ENCODE measurements at regions not wholly inside any gene's neighbourhood (a gene's known extent, or its start where the extent isn't known, plus 50 kb on each side); places are given as distances from the start of the nearest gene placed in this dataset.

DNA sequence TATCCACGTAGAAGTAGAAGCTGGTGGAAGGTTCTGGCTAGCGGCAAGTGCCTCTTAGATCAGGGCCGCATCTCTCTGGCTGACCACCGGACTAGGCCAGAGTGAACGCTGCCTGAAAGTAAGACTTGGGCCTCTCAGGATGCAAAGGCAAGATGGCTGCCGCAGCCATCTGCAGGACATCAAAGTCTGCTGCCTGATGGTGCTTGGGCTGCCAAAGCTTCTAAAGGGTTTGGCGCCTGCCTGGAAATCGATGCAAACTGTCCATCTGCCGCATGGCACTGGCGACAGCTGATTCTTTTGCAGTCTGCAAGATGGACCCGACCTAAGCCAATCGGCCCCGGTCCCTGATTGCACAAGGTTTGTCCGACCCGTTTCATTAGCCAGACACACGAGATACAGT lies 196.7 kb upstream of the TBC1D5 start:
- peaks cover 8% of the 10 kb centered on the region for H3K4me1 Mint-ChIP-seq (ENCODE audit: unreplicated experiment)
- TF ChIP-seq, protein P1, sequence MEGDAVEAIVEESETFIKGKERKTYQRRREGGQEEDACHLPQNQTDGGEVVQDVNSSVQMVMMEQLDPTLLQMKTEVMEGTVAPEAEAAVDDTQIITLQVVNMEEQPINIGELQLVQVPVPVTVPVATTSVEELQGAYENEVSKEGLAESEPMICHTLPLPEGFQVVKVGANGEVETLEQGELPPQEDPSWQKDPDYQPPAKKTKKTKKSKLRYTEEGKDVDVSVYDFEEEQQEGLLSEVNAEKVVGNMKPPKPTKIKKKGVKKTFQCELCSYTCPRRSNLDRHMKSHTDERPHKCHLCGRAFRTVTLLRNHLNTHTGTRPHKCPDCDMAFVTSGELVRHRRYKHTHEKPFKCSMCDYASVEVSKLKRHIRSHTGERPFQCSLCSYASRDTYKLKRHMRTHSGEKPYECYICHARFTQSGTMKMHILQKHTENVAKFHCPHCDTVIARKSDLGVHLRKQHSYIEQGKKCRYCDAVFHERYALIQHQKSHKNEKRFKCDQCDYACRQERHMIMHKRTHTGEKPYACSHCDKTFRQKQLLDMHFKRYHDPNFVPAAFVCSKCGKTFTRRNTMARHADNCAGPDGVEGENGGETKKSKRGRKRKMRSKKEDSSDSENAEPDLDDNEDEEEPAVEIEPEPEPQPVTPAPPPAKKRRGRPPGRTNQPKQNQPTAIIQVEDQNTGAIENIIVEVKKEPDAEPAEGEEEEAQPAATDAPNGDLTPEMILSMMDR (IDR thresholded peaks at IDR 0.05) = no peak
- H3K27ac Mint-ChIP-seq (ENCODE audit: unreplicated experiment) = no peak overlapping the region
- H3K36me3 Mint-ChIP-seq (ENCODE audit: unreplicated experiment) = no peaks in the 10 kb centered on the region
- no peaks in the 10 kb centered on the region for H3K9me3 Mint-ChIP-seq (ENCODE audit: unreplicated experiment)
- no peak overlapping the region for H3K4me3 Mint-ChIP-seq (ENCODE audit: unreplicated experiment)
- no peak for DNase-seq (ENCODE audit: extremely low spot score, unreplicated experiment)
- no peaks in the 10 kb centered on the region for H3K27me3 Mint-ChIP-seq (ENCODE audit: unreplicated experiment)

DNA sequence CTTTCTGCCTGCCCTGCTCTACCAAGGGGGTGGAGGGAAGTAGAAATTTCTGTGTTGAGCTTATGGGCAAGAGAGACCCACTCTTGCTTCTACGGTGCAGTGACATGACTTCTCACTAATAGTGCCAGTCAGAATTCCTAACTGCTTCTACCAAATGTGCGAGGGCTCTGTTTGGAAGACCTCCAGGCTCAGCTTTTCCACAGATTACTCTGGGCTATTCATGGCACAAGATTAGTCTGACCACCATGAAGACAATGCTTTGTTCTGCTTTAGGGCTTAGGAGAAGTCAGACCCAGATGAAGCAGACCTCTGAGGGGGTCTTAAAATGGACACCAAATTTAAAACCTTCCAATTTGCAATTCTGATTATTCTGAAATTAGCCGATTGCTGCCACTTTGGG lies 195.9 kb upstream of the TBC1D5 start:
- DNase-seq (ENCODE audit: extremely low spot score, unreplicated experiment) = no peak
- TF ChIP-seq, protein P1 (IDR thresholded peaks at IDR 0.05) = no peak
- no peaks in the 10 kb centered on the region for H3K36me3 Mint-ChIP-seq (ENCODE audit: unreplicated experiment)
- no peak overlapping the region for H3K4me3 Mint-ChIP-seq (ENCODE audit: unreplicated experiment)
- no peaks in the 10 kb centered on the region for H3K27me3 Mint-ChIP-seq (ENCODE audit: unreplicated experiment)
- no peaks in the 10 kb centered on the region for H3K9me3 Mint-ChIP-seq (ENCODE audit: unreplicated experiment)
- H3K27ac Mint-ChIP-seq (ENCODE audit: unreplicated experiment) = no peak overlapping the region
- peaks cover 11% of the 10 kb centered on the region for H3K4me1 Mint-ChIP-seq (ENCODE audit: unreplicated experiment)

DNA sequence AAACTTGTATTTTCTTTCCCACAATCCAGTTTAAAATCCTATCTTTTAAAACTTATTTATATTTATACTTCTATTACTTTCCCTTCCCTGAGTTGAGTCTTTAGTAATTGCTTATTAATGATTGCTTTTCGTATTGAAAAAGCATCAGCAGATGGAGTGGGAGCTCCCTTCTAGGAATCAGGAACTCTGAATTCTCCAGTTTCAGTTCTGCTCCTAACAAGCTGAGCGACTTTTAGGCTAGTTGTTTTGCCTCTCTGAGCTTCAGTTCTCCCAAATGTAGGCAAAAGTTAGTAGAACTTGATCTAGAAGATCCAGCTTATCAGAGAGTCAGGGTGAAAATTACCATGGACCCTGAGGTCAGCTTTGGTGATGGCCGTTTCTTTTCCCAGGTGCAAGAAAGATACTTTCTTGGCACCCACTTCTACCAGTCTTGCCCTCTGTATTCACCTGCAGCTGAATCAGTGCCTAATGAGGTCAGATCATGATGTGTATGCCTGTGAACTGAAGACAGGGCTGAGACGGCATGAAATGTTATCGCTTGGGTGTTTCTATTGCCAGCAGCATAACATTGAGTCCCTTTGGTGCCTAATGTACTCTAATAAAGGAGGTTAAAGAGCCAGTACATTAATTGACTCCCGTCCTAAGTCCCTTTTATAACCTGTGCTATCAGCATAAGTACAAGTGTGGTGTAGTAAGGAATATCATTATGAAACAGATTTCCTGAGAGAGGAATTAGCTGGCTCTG lies 194.5 kb upstream of the TBC1D5 start:
- peaks cover 3% of the 10 kb centered on the region for H3K9me3 Mint-ChIP-seq (ENCODE audit: unreplicated experiment)
- TF ChIP-seq, protein P1 (IDR thresholded peaks at IDR 0.05) = no peak
- H3K36me3 Mint-ChIP-seq (ENCODE audit: unreplicated experiment) = peaks cover under 1% of the 10 kb centered on the region
- no peak for DNase-seq (ENCODE audit: extremely low spot score, unreplicated experiment)
- no peak overlapping the region for H3K27ac Mint-ChIP-seq (ENCODE audit: unreplicated experiment)
- H3K4me3 Mint-ChIP-seq (ENCODE audit: unreplicated experiment) = no peak overlapping the region
- H3K4me1 Mint-ChIP-seq (ENCODE audit: unreplicated experiment) = peaks cover 17% of the 10 kb centered on the region
- H3K27me3 Mint-ChIP-seq (ENCODE audit: unreplicated experiment) = no peaks in the 10 kb centered on the region

DNA sequence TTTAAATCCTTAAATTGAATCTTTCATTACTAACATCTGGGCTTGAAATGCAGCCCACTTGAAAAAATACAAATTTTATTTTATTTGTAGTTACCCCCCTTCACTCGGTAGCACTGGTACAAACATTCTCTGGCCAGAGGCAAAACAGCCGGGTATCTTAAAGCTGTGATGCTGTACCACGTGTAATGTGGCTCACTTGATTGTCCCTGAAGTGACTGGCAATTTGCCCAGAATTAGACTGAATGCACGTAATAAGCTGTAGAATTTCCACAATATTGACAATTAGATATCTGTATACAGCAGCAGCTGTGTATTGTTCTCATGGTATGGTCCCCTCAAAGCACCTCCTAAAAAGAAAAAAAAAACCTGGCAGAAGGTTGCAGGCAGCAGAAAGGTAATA lies 192.8 kb upstream of the TBC1D5 start:
- TF ChIP-seq, protein P1 (IDR thresholded peaks at IDR 0.05) = no peak
- DNase-seq (ENCODE audit: extremely low spot score, unreplicated experiment) = no peak
- no peak overlapping the region for H3K4me3 Mint-ChIP-seq (ENCODE audit: unreplicated experiment)
- H3K36me3 Mint-ChIP-seq (ENCODE audit: unreplicated experiment) = peaks cover 5% of the 10 kb centered on the region
- H3K9me3 Mint-ChIP-seq (ENCODE audit: unreplicated experiment) = peaks cover 5% of the 10 kb centered on the region
- no peaks in the 10 kb centered on the region for H3K27me3 Mint-ChIP-seq (ENCODE audit: unreplicated experiment)
- H3K4me1 Mint-ChIP-seq (ENCODE audit: unreplicated experiment) = peaks cover 17% of the 10 kb centered on the region
- no peak overlapping the region for H3K27ac Mint-ChIP-seq (ENCODE audit: unreplicated experiment)

DNA sequence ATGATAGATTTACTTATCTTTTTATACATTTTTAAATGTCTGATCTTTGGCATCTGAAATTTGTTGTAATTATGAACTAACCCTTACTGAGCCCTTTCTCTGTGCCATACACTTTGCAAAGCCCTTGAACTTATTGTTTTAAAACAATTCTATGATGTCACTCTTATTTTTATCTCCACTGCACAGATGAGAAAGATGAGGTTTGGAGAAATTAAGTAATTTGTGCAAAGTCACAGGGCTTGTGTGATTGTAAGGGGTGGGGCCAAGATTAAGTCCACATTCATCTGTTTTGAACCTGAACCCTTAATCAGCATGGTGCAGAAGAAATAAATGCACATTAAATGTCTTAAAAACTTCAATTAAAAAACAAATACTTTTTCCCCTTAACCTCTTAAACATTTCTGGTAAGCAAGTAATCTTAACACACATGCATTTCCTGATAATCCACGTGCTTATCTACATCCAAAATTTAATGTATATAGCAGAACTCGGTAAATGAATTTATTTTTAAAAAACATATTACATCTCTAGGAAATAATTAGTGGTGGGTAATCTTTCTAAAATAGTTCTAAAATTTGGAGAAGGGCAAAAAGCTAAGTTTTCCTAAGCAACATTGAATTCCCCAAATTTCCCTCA lies 189.8 kb upstream of the TBC1D5 start:
- no peak overlapping the region for H3K27ac Mint-ChIP-seq (ENCODE audit: unreplicated experiment)
- peaks cover 5% of the 10 kb centered on the region for H3K36me3 Mint-ChIP-seq (ENCODE audit: unreplicated experiment)
- no peaks in the 10 kb centered on the region for H3K27me3 Mint-ChIP-seq (ENCODE audit: unreplicated experiment)
- DNase-seq (ENCODE audit: extremely low spot score, unreplicated experiment) = no peak
- TF ChIP-seq, protein P1 (IDR thresholded peaks at IDR 0.05) = no peak
- H3K9me3 Mint-ChIP-seq (ENCODE audit: unreplicated experiment) = peaks cover 5% of the 10 kb centered on the region
- no peak overlapping the region for H3K4me3 Mint-ChIP-seq (ENCODE audit: unreplicated experiment)
- peaks cover 17% of the 10 kb centered on the region for H3K4me1 Mint-ChIP-seq (ENCODE audit: unreplicated experiment)
